ENCODE measurements at regions not wholly inside any gene's neighbourhood (a gene's known extent, or its start where the extent isn't known, plus 50 kb on each side); places are given as distances from the start of the nearest gene placed in this dataset.
"Not testable (repeated sequence)": the region's sequence is repeated elsewhere in the genome, so short reads cannot be mapped to it uniquely, and the experiment has no call there.

DNA sequence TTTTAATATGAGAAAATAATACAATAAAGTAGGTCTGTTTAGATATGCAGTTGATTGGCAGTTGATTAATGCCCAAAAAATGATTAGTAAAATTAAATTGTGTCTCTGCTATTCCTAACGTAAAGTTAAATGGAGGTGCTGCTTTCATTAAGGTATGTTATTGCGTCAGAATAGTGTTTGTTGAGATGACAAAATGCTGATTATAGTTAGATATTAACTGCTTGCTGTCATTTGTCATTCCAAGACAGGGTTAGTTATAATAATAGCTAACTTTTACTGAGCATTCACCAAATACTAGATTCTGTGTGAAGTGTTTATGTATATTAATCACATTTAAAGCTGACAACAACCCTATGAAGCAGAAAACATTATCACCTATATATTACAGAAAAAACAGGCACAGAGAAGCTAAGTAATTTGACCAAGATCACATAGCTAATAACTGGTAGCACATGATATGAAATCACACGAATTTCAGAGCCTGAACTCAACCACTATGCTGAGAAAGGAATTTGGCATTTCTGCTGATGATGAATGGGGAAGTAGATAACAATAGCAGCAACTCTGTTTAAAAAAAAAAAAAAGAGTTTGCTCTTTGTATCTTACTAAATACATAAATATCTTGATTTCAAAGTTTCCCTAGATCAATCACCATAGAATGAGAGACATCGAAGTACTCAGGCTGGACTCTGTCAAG is 59.7 kb upstream of the WDR44 start:
- no peak overlapping the region for H3K27ac Mint-ChIP-seq
- TF ChIP-seq, protein P1, sequence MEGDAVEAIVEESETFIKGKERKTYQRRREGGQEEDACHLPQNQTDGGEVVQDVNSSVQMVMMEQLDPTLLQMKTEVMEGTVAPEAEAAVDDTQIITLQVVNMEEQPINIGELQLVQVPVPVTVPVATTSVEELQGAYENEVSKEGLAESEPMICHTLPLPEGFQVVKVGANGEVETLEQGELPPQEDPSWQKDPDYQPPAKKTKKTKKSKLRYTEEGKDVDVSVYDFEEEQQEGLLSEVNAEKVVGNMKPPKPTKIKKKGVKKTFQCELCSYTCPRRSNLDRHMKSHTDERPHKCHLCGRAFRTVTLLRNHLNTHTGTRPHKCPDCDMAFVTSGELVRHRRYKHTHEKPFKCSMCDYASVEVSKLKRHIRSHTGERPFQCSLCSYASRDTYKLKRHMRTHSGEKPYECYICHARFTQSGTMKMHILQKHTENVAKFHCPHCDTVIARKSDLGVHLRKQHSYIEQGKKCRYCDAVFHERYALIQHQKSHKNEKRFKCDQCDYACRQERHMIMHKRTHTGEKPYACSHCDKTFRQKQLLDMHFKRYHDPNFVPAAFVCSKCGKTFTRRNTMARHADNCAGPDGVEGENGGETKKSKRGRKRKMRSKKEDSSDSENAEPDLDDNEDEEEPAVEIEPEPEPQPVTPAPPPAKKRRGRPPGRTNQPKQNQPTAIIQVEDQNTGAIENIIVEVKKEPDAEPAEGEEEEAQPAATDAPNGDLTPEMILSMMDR (conservative IDR thresholded peaks at IDR 0.05), result no peak
- H3K27me3 Mint-ChIP-seq, result no peaks in the 10 kb centered on the region
- no peak overlapping the region for H3K4me3 Mint-ChIP-seq
- no peaks in the 10 kb centered on the region for H3K36me3 Mint-ChIP-seq
- no peak for DNase-seq (ENCODE audit: extremely low spot score, unreplicated experiment)
- H3K9me3 Mint-ChIP-seq, result no peaks in the 10 kb centered on the region
- no peaks in the 10 kb centered on the region for H3K4me1 Mint-ChIP-seq (ENCODE audit: unreplicated experiment)

GRCh38 chrX:118295818-118296217 is 50.1 kb upstream of the WDR44 start:
- not testable (repeated sequence) for H3K9me3 Mint-ChIP-seq; H3K27me3 Mint-ChIP-seq; H3K4me3 Mint-ChIP-seq; DNase-seq (ENCODE audit: extremely low spot score, unreplicated experiment); H3K36me3 Mint-ChIP-seq; H3K27ac Mint-ChIP-seq; H3K4me1 Mint-ChIP-seq (ENCODE audit: unreplicated experiment)

All from type B pancreatic cell (in vitro differentiated cells).